T-helper 2 cell treated with Interferon-gamma antibody and Interleukin-4, amounts not matched to agents 5 μg/mL and 100 μg/mL, for 36 hours (primary cell): ENCODE measurements at regions not wholly inside any gene's neighbourhood (a gene's known extent, or its start where the extent isn't known, plus 50 kb on each side); places are given as distances from the start of the nearest gene placed in this dataset.

Source experiments
- DNase-seq: peaks from one replicate; pipeline ENCODE4 v3.0.0; 2021; ENCODE audit warnings: low spot score
- H3K27ac Mint-ChIP-seq: one replicate; pipeline ENCODE4 v1.8.0; 2021; ENCODE audit warnings: mild to moderate bottlenecking, mixed read lengths
- H3K27me3 Mint-ChIP-seq: one replicate; pipeline ENCODE4 v1.8.0; 2021; ENCODE audit warnings: low read depth, mixed read lengths
- H3K36me3 Mint-ChIP-seq: one replicate; pipeline ENCODE4 v1.8.0; 2021; ENCODE audit warnings: low read depth, mixed read lengths
- H3K4me1 Mint-ChIP-seq: one replicate; pipeline ENCODE4 v1.8.0; 2021; ENCODE audit warnings: low read depth, mixed read lengths
- H3K4me3 Mint-ChIP-seq: one replicate; pipeline ENCODE4 v1.8.0; 2022; ENCODE audit warnings: mild to moderate bottlenecking, moderate library complexity, mixed read lengths
- H3K9me3 Mint-ChIP-seq: one replicate; pipeline ENCODE4 v1.8.0; 2021; ENCODE audit warnings: mixed read lengths

DNA sequence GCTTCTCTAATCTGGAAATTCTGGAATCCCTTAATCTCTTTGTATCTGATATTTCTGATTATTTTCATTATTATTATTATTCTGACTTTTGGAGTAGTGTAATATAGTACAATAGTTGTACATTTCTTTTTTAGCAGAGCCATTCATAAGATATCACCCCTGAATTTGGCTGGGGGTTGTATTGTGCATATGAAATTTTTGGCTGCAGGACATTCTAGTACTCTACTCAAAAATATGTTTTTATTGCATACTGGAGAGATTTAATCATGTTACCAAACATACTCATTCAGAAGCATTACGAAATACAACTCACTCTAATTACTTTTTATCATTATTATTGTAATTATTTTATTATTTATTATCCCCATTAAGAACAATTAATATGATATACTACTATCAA lies 589.7 kb upstream of the KCNMB2 start:
- H3K9me3 Mint-ChIP-seq = peaks cover 5% of the 10 kb centered on the region
- H3K27me3 Mint-ChIP-seq = no peaks in the 10 kb centered on the region
- H3K4me3 Mint-ChIP-seq = no peak overlapping the region
- DNase-seq = no peak
- peaks cover 5% of the 10 kb centered on the region for H3K36me3 Mint-ChIP-seq
- no peak overlapping the region for H3K27ac Mint-ChIP-seq
- H3K4me1 Mint-ChIP-seq = peaks cover 15% of the 10 kb centered on the region

DNA sequence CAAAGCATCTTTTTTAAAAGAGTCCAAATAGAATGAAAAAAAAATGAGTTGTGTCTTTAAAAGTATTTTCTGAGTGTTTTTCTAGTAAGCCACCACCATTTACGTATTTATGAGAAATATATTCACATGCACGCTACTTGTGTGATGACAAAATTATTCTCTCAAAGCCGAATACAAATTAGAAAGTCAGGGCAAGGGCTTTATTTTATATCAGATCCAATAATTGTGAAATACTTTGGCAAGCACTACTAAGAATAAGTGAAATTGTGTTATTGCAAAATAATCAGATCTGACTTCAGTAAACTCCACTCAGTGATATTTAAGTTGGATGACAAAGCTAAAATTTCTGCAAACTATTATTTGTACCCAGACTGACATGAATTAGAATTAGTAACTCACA lies 589.3 kb upstream of the KCNMB2 start:
- no peak overlapping the region for H3K4me3 Mint-ChIP-seq
- no peak for DNase-seq
- peaks cover 15% of the 10 kb centered on the region for H3K4me1 Mint-ChIP-seq
- no peak overlapping the region for H3K27ac Mint-ChIP-seq
- H3K27me3 Mint-ChIP-seq = no peaks in the 10 kb centered on the region
- peaks cover 5% of the 10 kb centered on the region for H3K36me3 Mint-ChIP-seq
- peaks cover 5% of the 10 kb centered on the region for H3K9me3 Mint-ChIP-seq

DNA sequence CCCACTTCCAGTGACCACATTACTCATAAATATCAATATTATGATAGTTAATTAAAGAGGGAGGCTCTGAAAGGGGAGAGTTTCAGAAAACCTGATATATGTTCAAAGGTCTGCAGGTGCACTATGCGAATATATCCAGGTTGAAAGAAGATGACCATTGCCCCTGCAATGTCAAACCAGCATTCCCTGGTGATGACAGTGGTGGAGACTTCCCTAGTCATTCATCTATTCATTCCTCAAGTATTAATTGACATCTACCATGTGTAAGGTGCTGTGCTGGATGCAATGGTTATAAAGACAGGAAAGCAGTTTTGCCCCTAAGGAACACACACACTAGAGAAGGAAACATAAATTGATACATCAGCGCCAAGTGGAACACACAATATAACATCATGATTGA lies 588.3 kb upstream of the KCNMB2 start:
- H3K4me3 Mint-ChIP-seq = no peak overlapping the region
- peaks cover 5% of the 10 kb centered on the region for H3K36me3 Mint-ChIP-seq
- no peaks in the 10 kb centered on the region for H3K27me3 Mint-ChIP-seq
- no peak overlapping the region for H3K27ac Mint-ChIP-seq
- H3K4me1 Mint-ChIP-seq = peaks cover 15% of the 10 kb centered on the region
- peaks cover 5% of the 10 kb centered on the region for H3K9me3 Mint-ChIP-seq
- no peak for DNase-seq

DNA sequence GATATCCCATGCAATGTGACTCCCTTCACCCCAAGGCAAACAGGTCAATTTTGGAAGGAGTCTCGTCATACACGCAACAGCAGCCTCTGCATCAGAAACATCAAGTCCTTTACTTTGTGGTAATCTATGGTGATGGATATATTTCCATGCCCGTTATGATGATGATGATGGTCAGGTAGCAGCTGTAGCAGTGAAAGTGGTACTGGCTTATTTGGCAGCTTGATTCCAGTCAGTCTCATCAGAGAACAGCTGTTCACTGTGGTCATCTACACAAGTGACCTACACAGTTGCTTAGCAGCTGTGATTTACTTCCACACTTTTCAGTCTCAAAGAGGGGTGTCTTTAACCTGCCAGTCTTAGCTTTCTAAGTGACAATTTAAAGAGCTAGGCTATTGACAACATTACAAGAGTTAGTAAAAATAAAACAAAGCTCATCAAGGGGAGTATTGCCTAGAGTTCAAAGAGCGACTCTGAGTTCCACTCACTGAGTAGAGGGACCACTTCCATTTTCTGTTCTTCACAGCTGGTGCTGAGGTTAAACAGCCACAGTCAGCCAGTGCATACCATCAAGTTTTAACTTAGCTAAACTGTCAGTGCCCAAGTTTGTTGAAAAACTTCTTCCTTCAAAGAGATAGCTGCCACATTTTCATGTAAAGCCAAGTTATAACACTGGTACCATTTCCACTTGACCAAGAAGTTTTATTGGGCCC lies 587.4 kb upstream of the KCNMB2 start:
- Mint-ChIP-seq H3K27me3 (no peaks in the 10 kb centered on the region), H3K4me3 (no peak overlapping the region), H3K27ac (no peak overlapping the region), H3K9me3 (peaks cover 4% of the 10 kb centered on the region), H3K4me1 (peaks cover 10% of the 10 kb centered on the region), H3K36me3 (peaks cover 4% of the 10 kb centered on the region)
- no peak for DNase-seq

DNA sequence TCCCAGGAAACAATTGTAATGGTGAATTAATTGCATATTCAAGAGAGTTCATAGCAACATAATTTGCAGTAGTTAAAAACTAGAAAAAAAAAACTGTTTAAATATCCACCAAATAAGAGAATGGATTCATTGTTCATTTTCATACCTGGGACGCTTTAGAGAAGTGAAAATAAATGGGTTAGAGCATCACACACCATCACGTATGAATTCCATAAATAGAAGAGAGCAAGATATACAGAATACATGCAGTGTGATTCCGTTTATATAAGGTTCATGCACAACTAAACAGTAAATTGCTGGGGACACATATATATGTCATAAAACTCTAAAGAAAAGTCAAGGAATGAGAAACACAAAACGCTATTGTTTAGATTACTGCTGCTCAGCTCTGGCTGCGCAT lies 577.0 kb upstream of the KCNMB2 start:
- H3K4me3 Mint-ChIP-seq = no peak overlapping the region
- no peaks in the 10 kb centered on the region for H3K36me3 Mint-ChIP-seq
- H3K9me3 Mint-ChIP-seq = no peaks in the 10 kb centered on the region
- no peaks in the 10 kb centered on the region for H3K27me3 Mint-ChIP-seq
- no peak overlapping the region for H3K27ac Mint-ChIP-seq
- DNase-seq = no peak
- H3K4me1 Mint-ChIP-seq = no peaks in the 10 kb centered on the region

DNA sequence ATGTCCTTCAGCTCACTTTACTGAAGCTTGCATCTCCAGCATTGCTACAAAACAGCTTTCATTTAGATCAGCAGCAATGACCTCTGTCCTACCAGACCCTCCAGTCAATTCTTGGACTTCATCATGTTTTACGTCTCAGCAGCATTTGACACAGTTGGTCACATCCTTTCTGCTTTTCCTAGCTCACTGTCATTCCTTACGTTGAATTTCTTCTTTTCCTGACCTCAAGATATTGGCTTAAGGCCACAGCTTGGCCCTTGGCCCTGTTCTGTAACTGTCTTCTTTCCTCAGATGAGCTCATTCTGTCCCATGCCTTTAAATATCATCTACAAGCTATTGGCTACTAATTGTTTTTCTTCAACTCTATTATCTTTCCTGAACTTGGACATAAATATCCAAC lies 576.2 kb upstream of the KCNMB2 start:
- no peaks in the 10 kb centered on the region for H3K4me1 Mint-ChIP-seq
- no peaks in the 10 kb centered on the region for H3K36me3 Mint-ChIP-seq
- no peak overlapping the region for H3K27ac Mint-ChIP-seq
- no peak for DNase-seq
- H3K9me3 Mint-ChIP-seq = no peaks in the 10 kb centered on the region
- H3K27me3 Mint-ChIP-seq = no peaks in the 10 kb centered on the region
- H3K4me3 Mint-ChIP-seq = no peak overlapping the region

DNA sequence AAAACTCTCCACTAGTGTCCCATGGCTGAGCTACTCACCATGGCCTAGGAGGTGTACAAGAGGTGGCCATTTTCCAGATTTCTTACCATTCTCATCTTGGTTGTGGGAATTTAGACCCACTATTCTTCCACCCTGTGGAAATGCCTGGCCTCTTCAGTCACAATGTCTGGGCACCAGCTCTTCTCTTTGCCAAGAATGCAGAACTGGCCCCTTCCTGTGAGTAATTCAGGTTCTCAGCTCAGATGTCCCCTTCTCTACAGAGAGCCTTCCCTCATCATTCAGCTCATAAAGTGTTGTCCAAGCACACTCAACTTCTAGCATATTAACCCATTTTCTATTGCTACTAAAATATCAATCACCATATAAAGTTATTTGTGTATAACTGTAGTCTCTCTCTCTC lies 575.5 kb upstream of the KCNMB2 start:
- Mint-ChIP-seq H3K9me3 (no peaks in the 10 kb centered on the region), H3K4me3 (no peak overlapping the region), H3K27me3 (no peaks in the 10 kb centered on the region), H3K36me3 (no peaks in the 10 kb centered on the region), H3K27ac (no peak overlapping the region), H3K4me1 (no peaks in the 10 kb centered on the region)
- no peak for DNase-seq

DNA sequence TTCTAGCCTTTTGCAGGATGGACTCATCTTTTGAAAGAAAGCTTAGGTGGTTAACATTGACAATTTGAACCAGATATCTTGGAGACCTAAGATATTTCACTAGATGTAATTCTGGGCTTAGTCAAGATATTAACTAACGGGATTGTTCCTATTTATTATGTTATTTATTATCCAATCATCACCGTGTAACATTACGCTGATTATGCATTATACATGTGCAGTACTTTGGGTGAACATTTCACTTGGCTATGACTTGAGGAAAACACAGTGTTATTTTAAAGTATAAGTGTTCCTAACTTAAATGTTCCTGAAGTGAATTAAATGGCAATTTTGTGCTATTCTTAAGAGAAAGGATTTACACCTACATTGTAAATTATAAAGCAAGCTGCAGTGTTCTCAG lies 574.5 kb upstream of the KCNMB2 start:
- Mint-ChIP-seq H3K27ac (no peak overlapping the region), H3K9me3 (no peaks in the 10 kb centered on the region), H3K27me3 (no peaks in the 10 kb centered on the region), H3K36me3 (no peaks in the 10 kb centered on the region), H3K4me3 (no peak overlapping the region), H3K4me1 (no peaks in the 10 kb centered on the region)
- DNase-seq = no peak

DNA sequence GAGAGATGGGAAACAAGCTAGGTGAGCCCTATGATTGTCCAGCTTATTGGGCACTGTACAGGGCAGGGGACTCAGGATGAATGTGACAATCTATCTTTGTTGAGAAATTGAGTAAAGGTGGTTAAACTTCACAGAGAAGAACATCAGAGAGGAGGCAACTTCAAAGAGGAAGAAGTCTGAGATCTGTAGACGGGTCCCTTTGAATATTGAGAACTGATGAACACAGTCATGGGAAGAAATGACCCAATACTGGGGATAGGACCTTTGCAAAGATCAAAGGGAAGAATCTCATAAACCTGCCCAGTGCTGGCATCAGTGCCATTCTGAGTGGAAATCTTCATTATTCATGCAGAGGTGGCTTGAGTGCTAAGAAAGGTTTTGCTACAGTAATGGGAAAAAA lies 569.7 kb upstream of the KCNMB2 start:
- Mint-ChIP-seq H3K27ac (no peak overlapping the region), H3K4me3 (no peak overlapping the region), H3K27me3 (no peaks in the 10 kb centered on the region)

DNA sequence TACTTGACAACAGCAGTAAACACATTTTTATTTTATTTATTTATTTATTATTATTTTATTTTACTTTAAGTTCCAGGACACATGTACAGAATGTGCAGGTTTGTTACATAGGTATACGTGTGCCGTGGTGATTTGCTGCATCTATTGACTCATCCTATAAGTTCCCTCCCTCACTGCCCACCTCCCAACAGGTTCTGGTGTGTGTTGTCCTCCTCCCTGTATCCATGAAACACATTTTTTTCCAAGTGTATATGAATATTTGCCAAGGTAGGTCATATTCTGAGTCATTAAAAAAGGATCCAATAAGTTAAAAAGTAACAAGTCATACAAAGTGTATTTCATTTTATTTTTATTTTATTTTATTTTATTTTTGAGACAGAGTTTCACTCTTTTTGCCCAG lies 567.3 kb upstream of the KCNMB2 start:
- H3K4me3 Mint-ChIP-seq = no peak overlapping the region
- H3K27ac Mint-ChIP-seq = no peak overlapping the region
- no peak for DNase-seq
- no peaks in the 10 kb centered on the region for H3K36me3 Mint-ChIP-seq
- H3K4me1 Mint-ChIP-seq = no peaks in the 10 kb centered on the region
- H3K9me3 Mint-ChIP-seq = no peaks in the 10 kb centered on the region
- no peaks in the 10 kb centered on the region for H3K27me3 Mint-ChIP-seq

More for the DNA sequence above, 569.7 kb upstream of the KCNMB2 start:
- DNase-seq = no peak
- Mint-ChIP-seq H3K36me3 (no peaks in the 10 kb centered on the region), H3K4me1 (no peaks in the 10 kb centered on the region), H3K9me3 (no peaks in the 10 kb centered on the region)

DNA sequence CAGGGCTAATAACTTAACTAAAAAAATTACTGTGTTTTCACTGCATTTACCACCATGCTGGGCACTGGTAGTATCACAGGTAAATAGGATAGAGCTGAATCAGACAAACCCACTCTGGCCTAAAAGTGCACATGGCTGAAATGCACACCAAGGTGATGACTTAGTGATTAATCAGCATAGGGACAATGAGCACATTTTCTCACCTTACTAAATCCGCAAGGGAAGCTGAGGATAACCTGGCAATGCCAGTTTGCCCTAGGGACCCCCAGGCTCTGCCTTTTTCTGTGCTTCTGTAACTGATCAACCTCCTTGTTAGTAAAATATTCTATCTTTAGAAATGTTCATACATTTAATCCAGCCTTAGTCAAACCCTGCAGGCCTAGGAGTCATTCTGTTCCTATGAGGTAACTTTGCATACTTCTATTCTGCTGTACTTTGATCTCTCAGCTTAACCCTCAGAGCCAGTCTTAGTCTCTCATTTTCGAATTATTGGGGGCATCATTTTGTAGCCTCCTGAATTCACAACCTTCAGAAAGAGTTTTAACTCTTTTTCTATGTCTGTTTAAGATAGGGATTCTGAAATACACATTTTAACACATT lies 562.9 kb upstream of the KCNMB2 start:
- no peaks in the 10 kb centered on the region for H3K9me3 Mint-ChIP-seq
- H3K4me3 Mint-ChIP-seq = no peak overlapping the region
- no peak for DNase-seq
- no peak overlapping the region for H3K27ac Mint-ChIP-seq
- H3K27me3 Mint-ChIP-seq = no peaks in the 10 kb centered on the region
- no peaks in the 10 kb centered on the region for H3K4me1 Mint-ChIP-seq
- no peaks in the 10 kb centered on the region for H3K36me3 Mint-ChIP-seq

DNA sequence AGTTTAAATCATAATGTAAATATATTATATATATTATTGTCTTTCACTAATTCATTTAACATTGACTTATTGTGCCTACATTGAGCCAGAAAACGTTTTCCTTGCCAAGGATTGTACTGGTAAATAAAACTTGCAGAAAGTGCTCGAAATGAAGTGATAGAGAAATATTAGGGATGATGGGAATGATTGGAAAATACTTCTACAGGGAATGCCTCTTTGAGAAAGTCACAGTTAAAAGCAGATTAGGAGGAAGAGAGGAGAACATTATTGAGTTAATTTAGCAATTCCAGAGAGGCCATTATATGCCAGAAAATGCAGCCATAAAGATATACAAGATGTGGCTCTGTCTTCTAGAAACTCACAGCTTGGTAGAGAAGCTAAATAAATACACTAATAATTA lies 560.0 kb upstream of the KCNMB2 start:
- no peaks in the 10 kb centered on the region for H3K36me3 Mint-ChIP-seq
- no peaks in the 10 kb centered on the region for H3K27me3 Mint-ChIP-seq
- no peak overlapping the region for H3K4me3 Mint-ChIP-seq
- no peaks in the 10 kb centered on the region for H3K9me3 Mint-ChIP-seq
- H3K27ac Mint-ChIP-seq = no peak overlapping the region
- H3K4me1 Mint-ChIP-seq = no peaks in the 10 kb centered on the region
- no peak for DNase-seq

DNA sequence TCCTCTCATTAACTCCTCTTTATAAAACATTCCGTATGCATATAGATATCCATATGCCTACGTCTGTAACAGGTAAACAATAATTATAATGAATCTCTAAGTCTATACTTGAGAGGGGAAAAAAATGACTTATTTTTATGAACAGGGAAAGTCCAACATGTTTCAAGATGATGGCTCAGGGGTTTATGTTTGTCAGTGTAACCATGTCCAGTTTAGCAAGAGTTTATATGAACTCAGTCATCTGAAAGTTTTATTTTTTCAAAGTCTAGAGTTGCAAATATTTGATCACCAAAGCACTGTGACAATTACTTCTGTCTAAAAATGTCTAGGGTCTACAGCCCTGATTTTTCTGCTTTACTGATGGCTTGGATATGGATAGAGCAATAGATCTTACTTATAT lies 559.4 kb upstream of the KCNMB2 start:
- no peaks in the 10 kb centered on the region for H3K9me3 Mint-ChIP-seq
- H3K36me3 Mint-ChIP-seq = no peaks in the 10 kb centered on the region
- H3K4me1 Mint-ChIP-seq = no peaks in the 10 kb centered on the region
- no peak overlapping the region for H3K27ac Mint-ChIP-seq
- H3K4me3 Mint-ChIP-seq = no peak overlapping the region
- no peak for DNase-seq
- no peaks in the 10 kb centered on the region for H3K27me3 Mint-ChIP-seq

DNA sequence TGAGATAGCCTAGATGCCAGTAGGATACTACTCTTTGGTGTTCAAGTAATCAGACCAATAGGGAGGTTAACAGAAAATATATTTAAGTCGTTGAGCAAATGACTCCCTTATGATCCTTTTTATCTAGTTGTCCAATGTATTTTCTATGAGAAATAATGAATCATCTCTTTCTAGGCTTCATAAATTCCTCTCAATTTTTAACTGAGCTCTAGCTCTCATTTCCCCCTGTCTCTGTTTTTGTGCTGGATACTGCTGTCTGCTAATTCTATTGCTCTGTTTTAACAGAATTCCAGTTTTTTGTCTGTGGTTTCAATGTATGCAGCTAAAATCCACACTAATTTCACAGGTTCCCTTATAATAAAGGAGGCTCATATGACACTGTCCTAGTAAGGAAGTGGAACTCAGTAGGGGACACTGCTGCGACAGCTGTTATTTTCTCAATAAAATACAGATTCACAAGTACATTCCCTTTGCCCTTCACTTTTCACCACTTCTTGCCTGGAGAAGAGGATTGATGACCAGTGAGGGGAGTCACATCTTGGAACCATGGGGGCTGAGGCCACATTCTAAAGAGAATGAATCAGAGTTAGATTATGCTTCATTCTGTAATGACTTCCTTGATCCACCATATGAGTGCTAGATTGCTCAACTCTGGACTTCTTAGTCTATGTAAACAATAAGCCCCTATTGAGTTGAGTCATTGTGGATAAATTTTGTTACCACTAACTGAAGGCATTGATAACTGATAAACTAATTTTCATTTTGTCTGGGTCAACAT lies 558.7 kb upstream of the KCNMB2 start:
- Mint-ChIP-seq H3K27me3 (no peaks in the 10 kb centered on the region), H3K4me3 (no peak overlapping the region), H3K27ac (no peak overlapping the region), H3K4me1 (peaks cover 2% of the 10 kb centered on the region), H3K9me3 (no peaks in the 10 kb centered on the region), H3K36me3 (no peaks in the 10 kb centered on the region)
- no peak for DNase-seq
